Lower leg skin (tissue), 3 donors: ENCODE measurements at regions not wholly inside any gene's neighbourhood (a gene's known extent, or its start where the extent isn't known, plus 50 kb on each side); places are given as distances from the start of the nearest gene placed in this dataset.

Source experiments
- CTCF ChIP-seq, 3 donors: fragments of 450-650 bp; IDR thresholded peaks; one replicate each; pipeline ENCODE4 v1.5.1; 2016; ENCODE audit warnings: antibody characterized with exemption in 3 of 3, mild to moderate bottlenecking in 3 of 3, moderate library complexity in 2 of 3
- POLR2A ChIP-seq, 2 donors: fragments of 450-650 bp; IDR thresholded peaks; one replicate each; pipeline ENCODE4 v1.6.1; 2016 to 2017; ENCODE audit warnings: antibody characterized with exemption in 2 of 2, mild to moderate bottlenecking in 1 of 2, moderate library complexity in 1 of 2

DNA sequence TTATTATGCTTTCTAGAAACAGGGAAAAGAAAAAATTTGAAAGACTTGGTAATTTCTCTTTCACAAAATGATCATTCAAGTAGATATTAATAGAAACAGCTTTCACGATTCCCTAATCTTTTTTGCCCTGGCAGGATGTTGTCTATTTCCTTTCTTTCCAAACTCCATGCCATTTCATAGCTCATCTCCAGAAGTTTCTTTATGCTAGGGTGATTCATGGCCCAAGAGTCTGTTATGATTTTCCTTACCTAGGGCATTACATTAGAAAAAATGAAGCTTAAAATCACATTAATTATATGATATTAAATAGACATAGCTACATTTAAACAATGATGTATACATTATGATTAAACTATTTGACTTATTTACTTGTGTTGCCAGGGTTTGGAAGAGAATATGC is 762.1 kb downstream of the LTN1 start:
- TF ChIP-seq CTCF (IDR thresholded peaks at IDR 0.05) (no peak), POLR2A (IDR thresholded peaks at IDR 0.05) (no peak)
